ENCODE measurements at regions not wholly inside any gene's neighbourhood (a gene's known extent, or its start where the extent isn't known, plus 50 kb on each side); places are given as distances from the start of the nearest gene placed in this dataset.

- no peak for TF ChIP-seq ZNF266 (tag by site-specific recombination; IDR thresholded peaks at IDR 0.05; ENCODE audit: low read depth)
- TF ChIP-seq GFI1B (tag by site-specific recombination; IDR thresholded peaks at IDR 0.05) = no peak
- no peak for TF ChIP-seq ZNF248 (tag by site-specific recombination; IDR thresholded peaks at IDR 0.05)
- no peak for TF ChIP-seq PRDM4 (tag by site-specific recombination; IDR thresholded peaks at IDR 0.05)
- TF ChIP-seq CTCF (tag by site-specific recombination; IDR thresholded peaks at IDR 0.05) = peak; percentile 87
- no peak for TF ChIP-seq ZNF157 (tag by site-specific recombination; IDR thresholded peaks at IDR 0.05)
- TF ChIP-seq ZXDB (tag by site-specific recombination; IDR thresholded peaks at IDR 0.05) = 0 out of 2 replicates have a peak, but pooled peaks have one; percentile 24
- no peak for TF ChIP-seq ZBTB20 (tag by site-specific recombination; IDR thresholded peaks at IDR 0.05)
- no peak for TF ChIP-seq REST (tag by site-specific recombination; IDR thresholded peaks at IDR 0.05)
- no peak for TF ChIP-seq ZBTB1 (tag by site-specific recombination; IDR thresholded peaks at IDR 0.05)
- peak; percentile 88 for TF ChIP-seq ZNF654 (tag by site-specific recombination; IDR thresholded peaks at IDR 0.05; ENCODE audit: low read depth)
- TF ChIP-seq KLF9 (tag by site-specific recombination; IDR thresholded peaks at IDR 0.05; ENCODE audit: low read depth) = no peak
- no peak; the same call in 1 of the 2 replicates for TF ChIP-seq ZBTB48 (tag by site-specific recombination; IDR thresholded peaks at IDR 0.05)
- TF ChIP-seq GLI2 (tag by site-specific recombination; IDR thresholded peaks at IDR 0.05; ENCODE audit: borderline replicate concordance, low read depth) = no peak
- no peak for TF ChIP-seq ZNF561 (tag by site-specific recombination; IDR thresholded peaks at IDR 0.05; ENCODE audit: borderline replicate concordance)
- no peak for TF ChIP-seq BCL11A (tag by site-specific recombination; IDR thresholded peaks at IDR 0.05; ENCODE audit: low read depth)
- no peak for TF ChIP-seq EGR2 (tag by site-specific recombination; IDR thresholded peaks at IDR 0.05; ENCODE audit: low read depth)
- TF ChIP-seq ZNF350 (tag by site-specific recombination; IDR thresholded peaks at IDR 0.05) = no peak
- TF ChIP-seq INSM2 (tag by site-specific recombination; IDR thresholded peaks at IDR 0.05) = 0 out of 2 replicates have a peak, but pooled peaks have one; percentile 35
- no peak for TF ChIP-seq ZNF121 (tag by site-specific recombination; IDR thresholded peaks at IDR 0.05)
- no peak for TF ChIP-seq ZNF639 (tag by site-specific recombination; IDR thresholded peaks at IDR 0.05)
- TF ChIP-seq ZSCAN16 (tag by site-specific recombination; IDR thresholded peaks at IDR 0.05) = no peak
- TF ChIP-seq ZNF239 (tag by site-specific recombination; IDR thresholded peaks at IDR 0.05) = no peak
- TF ChIP-seq ZNF112 (tag by site-specific recombination; IDR thresholded peaks at IDR 0.05) = no peak
- TF ChIP-seq SETDB1 (IDR thresholded peaks at IDR 0.05; ENCODE audit: insufficient read length, low read length) = no peak
- TF ChIP-seq ZNF394 (tag by site-specific recombination; IDR thresholded peaks at IDR 0.05; ENCODE audit: borderline replicate concordance) = no peak
- no peak for TF ChIP-seq ZNF776 (tag by site-specific recombination; IDR thresholded peaks at IDR 0.05; ENCODE audit: borderline replicate concordance)
- TF ChIP-seq MEIS1 (CRISPR knock-in tag; IDR thresholded peaks at IDR 0.05; ENCODE audit: borderline replicate concordance) = no peak
- TF ChIP-seq ZFHX2 (tag by site-specific recombination; conservative IDR thresholded peaks at IDR 0.05) = no peak
- TF ChIP-seq BCL6B (tag by site-specific recombination; IDR thresholded peaks at IDR 0.05) = no peak
Observed at GRCh38 chrX:131729295-131729694, 185.4 kb downstream of the OR13H1 start (continued).

All from HEK293 (cell line).